Trophoblast cell (in vitro differentiated cells and primary cell): ENCODE measurements at regions not wholly inside any gene's neighbourhood (a gene's known extent, or its start where the extent isn't known, plus 50 kb on each side); places are given as distances from the start of the nearest gene placed in this dataset.
A peak's percentile ranks its signal among the peaks of the same experiment; 100 is the strongest.

Source experiments
- DNase-seq, 2 donors: peaks; one replicate each; pipeline ENCODE4 v3.0.0-alpha.2; 2016
- H2AFZ ChIP-seq: 2 replicates; pipeline ENCODE4 v1.6.1; 2013; ENCODE audit warnings: low read length, moderate library complexity, mild to moderate bottlenecking; ENCODE audit not compliant: insufficient read depth, poor library complexity
- H2AK5ac ChIP-seq: 2 replicates; pipeline ENCODE4 v1.6.1; 2013; ENCODE audit warnings: mild to moderate bottlenecking, low read length
- H2BK120ac ChIP-seq: 2 replicates; pipeline ENCODE4 v1.6.1; 2013; ENCODE audit warnings: low read length, mild to moderate bottlenecking, moderate library complexity; ENCODE audit not compliant: insufficient read depth, poor library complexity
- H2BK12ac ChIP-seq: 2 replicates; pipeline ENCODE4 v1.6.1; 2013; ENCODE audit warnings: mild to moderate bottlenecking, low read length, moderate library complexity
- H2BK5ac ChIP-seq: 2 replicates; pipeline ENCODE4 v1.6.1; 2013; ENCODE audit warnings: low read length, low read depth, moderate library complexity, mild to moderate bottlenecking; ENCODE audit not compliant: poor library complexity
- H3K14ac ChIP-seq: 2 replicates; pipeline ENCODE4 v1.6.1; 2013; ENCODE audit warnings: mild to moderate bottlenecking, low read length
- H3K18ac ChIP-seq: 2 replicates; pipeline ENCODE4 v1.6.1; 2013; ENCODE audit warnings: mild to moderate bottlenecking, low read length
- H3K23ac ChIP-seq: 2 replicates; pipeline ENCODE4 v1.6.1; 2013; ENCODE audit warnings: low read length
- H3K27ac ChIP-seq: 2 replicates; pipeline ENCODE4 v1.5.1; 2013; ENCODE audit warnings: low read depth, mild to moderate bottlenecking, inconsistent platforms, low read length, moderate library complexity
- H3K27me3 ChIP-seq: 2 replicates; pipeline ENCODE4 v1.6.1; 2013; ENCODE audit warnings: inconsistent platforms, mild to moderate bottlenecking, low read length, moderate library complexity; ENCODE audit not compliant: insufficient read depth
- H3K36me3 ChIP-seq, 2 experiments: 1 replicate in 1 of 2; 2 replicates in 1 of 2; pipeline ENCODE4 v1.6.1; 2013; ENCODE audit warnings: low read length in 2 of 2, mild to moderate bottlenecking in 2 of 2, moderate library complexity in 1 of 2; ENCODE audit not compliant: insufficient read depth in 2 of 2, control insufficient read depth in 1 of 2
- H3K4ac ChIP-seq: 2 replicates; pipeline ENCODE4 v1.6.1; 2013; ENCODE audit warnings: low read depth, mild to moderate bottlenecking, low read length, moderate library complexity
- H3K4me1 ChIP-seq, 2 experiments: 1 replicate in 1 of 2; 2 replicates in 1 of 2; pipeline ENCODE4 v1.6.1; 2013; ENCODE audit warnings: low read length in 2 of 2, mild to moderate bottlenecking in 2 of 2, moderate library complexity in 1 of 2; ENCODE audit not compliant: insufficient read depth in 2 of 2, control insufficient read depth in 1 of 2
- H3K4me2 ChIP-seq: 2 replicates; pipeline ENCODE4 v1.6.1; 2013; ENCODE audit warnings: inconsistent platforms, mild to moderate bottlenecking, low read length, moderate library complexity
- H3K4me3 ChIP-seq: 2 replicates; pipeline ENCODE4 v1.5.1; 2013; ENCODE audit warnings: mild to moderate bottlenecking, low read depth, low read length, inconsistent platforms
- H3K79me1 ChIP-seq: one replicate; pipeline ENCODE4 v1.6.1; 2013; ENCODE audit warnings: low read length
- H3K79me2 ChIP-seq: 2 replicates; pipeline ENCODE4 v1.6.1; 2013; ENCODE audit warnings: low read length, mild to moderate bottlenecking; ENCODE audit not compliant: control insufficient read depth, insufficient read depth, poor library complexity
- H3K9ac ChIP-seq: 2 replicates; pipeline ENCODE4 v1.6.1; 2013; ENCODE audit warnings: mild to moderate bottlenecking, low read length
- H3K9me3 ChIP-seq: 2 replicates; pipeline ENCODE4 v1.6.1; 2013; ENCODE audit warnings: low read depth, mild to moderate bottlenecking, control low read depth, inconsistent platforms, low read length; ENCODE audit not compliant: insufficient read depth
- H4K12ac ChIP-seq: 2 replicates; pipeline ENCODE4 v1.6.1; 2013; ENCODE audit warnings: low read depth, mild to moderate bottlenecking, low read length, moderate library complexity
- H4K8ac ChIP-seq: 2 replicates; pipeline ENCODE4 v1.6.1; 2013; ENCODE audit warnings: low read depth, mild to moderate bottlenecking, low read length, moderate library complexity
- H4K91ac ChIP-seq: one replicate; pipeline ENCODE4 v1.6.1; 2013; ENCODE audit warnings: low read depth, mild to moderate bottlenecking, low read length, moderate library complexity
- WGBS: extraction: QIAGEN DNeasy Blood & Tissue Kit; methylation state at CpG from one replicate; pipeline ENCODE4 v1.1.7; 2013; ENCODE audit warnings: missing lambda C conversion rate; ENCODE audit not compliant: insufficient read length, insufficient coverage; ENCODE audit errors: extremely low coverage; 5-methylcytosine and 5-hydroxymethylcytosine counted together

DNA sequence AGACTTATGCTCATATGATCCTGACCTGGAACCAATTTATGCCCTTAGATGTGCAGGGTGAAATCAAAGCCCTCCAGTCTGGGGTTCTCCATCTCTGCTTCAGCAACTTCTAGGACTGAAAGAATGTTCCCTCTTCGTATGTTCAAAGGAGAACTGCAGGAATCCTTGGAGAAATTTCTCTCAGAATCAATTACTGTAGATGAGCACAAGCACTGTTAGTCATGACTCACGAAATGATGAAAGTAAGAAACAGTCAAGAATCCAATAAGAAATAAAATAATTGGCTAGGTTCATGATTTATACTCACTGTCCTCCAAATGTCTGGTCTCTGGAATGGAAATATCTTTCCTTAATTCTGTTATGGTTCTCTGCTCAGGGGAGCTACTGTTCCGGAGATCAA is 348.2 kb downstream of the PDGFC start:
- no peaks in the 10 kb centered on the region for H3K4me1 ChIP-seq
- H3K4me3 ChIP-seq = no peak overlapping the region
- H3K9me3 ChIP-seq = peaks cover 3% of the 10 kb centered on the region
- H3K14ac ChIP-seq = no peak overlapping the region
- no peaks in the 10 kb centered on the region for H3K79me2 ChIP-seq
- no peaks in the 10 kb centered on the region for H3K36me3 ChIP-seq
- no peak for DNase-seq
- no peak overlapping the region for H2BK5ac ChIP-seq
- H2AK5ac ChIP-seq = no peak overlapping the region
- H3K27me3 ChIP-seq = no peaks in the 10 kb centered on the region
- H4K91ac ChIP-seq = no peak overlapping the region
- no CpG with 5 or more reads among the region's 3 CpGs for WGBS
- H3K27ac ChIP-seq = no peak overlapping the region
- H2BK12ac ChIP-seq = peak overlapping the region; percentile 64
- no peaks in the 10 kb centered on the region for H3K79me1 ChIP-seq
- no peak overlapping the region for H3K4me2 ChIP-seq
- no peak overlapping the region for H4K8ac ChIP-seq
- H3K23ac ChIP-seq = no peak overlapping the region
- H4K12ac ChIP-seq = no peak overlapping the region
- H3K9ac ChIP-seq = no peak overlapping the region
- H3K4ac ChIP-seq = no peak overlapping the region
- H2AFZ ChIP-seq = no peak overlapping the region
- H2BK120ac ChIP-seq = peak overlapping the region; percentile 60
- no peak overlapping the region for H3K18ac ChIP-seq

DNA sequence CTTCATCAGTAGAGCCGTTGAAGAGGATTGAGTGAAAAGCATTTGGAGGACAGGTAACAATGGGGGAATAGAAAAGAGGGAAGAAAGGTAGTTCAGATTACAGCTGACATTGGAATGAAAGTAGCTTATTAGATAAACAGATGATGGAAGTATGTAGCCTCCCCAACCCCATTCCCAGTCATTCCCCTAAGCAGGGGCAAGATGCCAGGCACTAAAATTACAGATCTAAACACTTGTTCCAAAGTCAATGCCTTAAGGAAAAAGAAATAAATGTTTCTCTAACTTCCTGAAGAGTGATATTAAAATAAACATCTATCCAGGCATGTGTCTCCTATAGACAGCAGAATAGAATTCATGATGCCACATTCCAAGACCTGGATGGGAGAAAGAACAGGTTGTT is 350.8 kb downstream of the PDGFC start:
- Histone ChIP-seq H3K36me3 (no peaks in the 10 kb centered on the region), H4K91ac (no peak overlapping the region), H3K27ac (no peak overlapping the region), H3K9me3 (no peaks in the 10 kb centered on the region), H4K8ac (no peak overlapping the region), H3K4ac (no peak overlapping the region), H3K4me3 (no peak overlapping the region), H4K12ac (no peak overlapping the region), H3K23ac (no peak overlapping the region), H3K27me3 (no peaks in the 10 kb centered on the region), H2AFZ (no peak overlapping the region), H2BK5ac (no peak overlapping the region), H2BK12ac (no peak overlapping the region), H3K14ac (no peak overlapping the region), H3K4me2 (no peak overlapping the region), H2AK5ac (no peak overlapping the region), H3K79me2 (no peaks in the 10 kb centered on the region), H3K79me1 (peaks cover 4% of the 10 kb centered on the region), H3K9ac (no peak overlapping the region), H3K4me1 (no peaks in the 10 kb centered on the region), H3K18ac (no peak overlapping the region), H2BK120ac (no peak overlapping the region)
- no peak for DNase-seq
- no CpG with 5 or more reads among the region's 1 CpG for WGBS

DNA sequence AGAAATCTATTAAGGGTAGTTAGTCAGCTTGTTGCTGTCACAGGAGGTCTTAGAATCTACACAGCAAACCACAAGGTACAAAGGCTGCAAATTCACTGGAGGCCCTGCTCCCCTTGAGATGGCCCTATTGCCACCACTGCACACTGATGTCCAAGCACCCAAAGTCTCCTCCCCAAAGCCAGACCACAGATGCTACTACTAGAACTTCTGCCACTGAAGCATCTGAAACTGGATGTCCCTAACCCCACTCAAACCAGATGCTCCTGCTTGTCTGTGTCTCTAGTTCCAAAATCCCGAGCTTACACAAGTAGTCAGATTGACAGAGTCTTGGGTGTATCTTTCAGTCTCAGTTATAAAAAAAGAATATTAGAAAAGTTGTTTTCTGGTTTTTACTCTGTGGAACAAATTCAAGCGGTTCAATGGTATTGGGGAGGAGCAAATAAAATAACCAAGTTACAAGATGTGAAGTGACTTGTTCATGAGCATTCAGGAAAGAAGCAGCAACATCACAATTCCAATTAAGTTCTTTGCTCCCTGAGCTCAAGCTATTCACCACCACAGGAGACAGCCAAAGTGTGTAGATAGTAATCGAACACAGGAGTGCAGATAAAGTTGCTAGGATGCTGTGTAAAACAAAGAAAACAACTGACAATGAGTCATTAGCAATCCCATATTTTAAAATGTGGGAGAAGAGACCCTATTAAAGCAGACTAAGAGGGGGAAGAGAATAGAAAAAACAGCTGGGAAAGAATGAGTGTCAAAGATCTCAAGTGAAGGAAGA is 352.3 kb downstream of the PDGFC start:
- Histone ChIP-seq H4K8ac (no peak overlapping the region), H2AFZ (no peak overlapping the region), H2AK5ac (no peak overlapping the region), H4K91ac (no peak overlapping the region), H2BK5ac (no peak overlapping the region), H3K79me1 (peaks cover 6% of the 10 kb centered on the region), H3K36me3 (no peaks in the 10 kb centered on the region), H3K14ac (no peak overlapping the region), H4K12ac (no peak overlapping the region), H3K27me3 (no peaks in the 10 kb centered on the region), H2BK12ac (no peak overlapping the region), H3K4me1 (no peaks in the 10 kb centered on the region), H2BK120ac (peak overlapping the region; percentile 8), H3K9ac (no peak overlapping the region), H3K27ac (no peak overlapping the region), H3K79me2 (no peaks in the 10 kb centered on the region), H3K4me3 (no peak overlapping the region), H3K9me3 (no peaks in the 10 kb centered on the region), H3K4me2 (no peak overlapping the region), H3K23ac (no peak overlapping the region), H3K18ac (no peak overlapping the region), H3K4ac (no peak overlapping the region)
- no CpG with 5 or more reads among the region's 3 CpGs for WGBS
- DNase-seq = peak in 1 of 2 donors; percentile 84

DNA sequence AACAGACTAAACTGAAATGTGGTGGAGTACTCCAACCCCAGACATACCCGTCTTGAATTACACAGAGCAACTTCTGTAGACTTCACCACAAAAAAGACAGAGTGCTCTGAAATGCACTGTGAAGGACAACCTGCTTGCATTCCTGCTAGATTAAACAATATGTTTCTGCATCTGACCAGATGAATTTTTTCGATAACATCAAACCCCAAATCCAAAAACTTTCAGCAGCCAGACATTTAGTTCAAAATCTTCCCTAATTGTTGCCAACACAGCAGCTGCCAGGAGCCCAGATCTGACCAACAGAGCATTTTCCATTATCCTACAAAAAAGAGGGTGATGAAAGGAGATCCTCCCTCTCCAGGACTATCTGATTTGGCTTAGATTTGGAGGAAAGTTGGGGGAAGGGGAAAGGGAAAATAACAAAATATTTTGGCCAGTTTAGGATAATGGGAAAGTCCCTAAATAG is 356.5 kb downstream of the PDGFC start:
- H3K9me3 ChIP-seq = no peaks in the 10 kb centered on the region
- H3K4me2 ChIP-seq = no peak overlapping the region
- H3K79me2 ChIP-seq = no peaks in the 10 kb centered on the region
- no peak for DNase-seq
- H3K27me3 ChIP-seq = no peaks in the 10 kb centered on the region
- no peak overlapping the region for H2AK5ac ChIP-seq
- no peaks in the 10 kb centered on the region for H3K4me1 ChIP-seq
- H3K23ac ChIP-seq = no peak overlapping the region
- H3K18ac ChIP-seq = no peak overlapping the region
- no peak overlapping the region for H4K12ac ChIP-seq
- no peak overlapping the region for H2BK12ac ChIP-seq
- peak overlapping the region; percentile 78 for H3K27ac ChIP-seq
- no peak overlapping the region for H4K91ac ChIP-seq
- no peaks in the 10 kb centered on the region for H3K36me3 ChIP-seq
- no peak overlapping the region for H2AFZ ChIP-seq
- H3K14ac ChIP-seq = no peak overlapping the region
- no peak overlapping the region for H4K8ac ChIP-seq
- peak overlapping the region; percentile 68 for H2BK5ac ChIP-seq
- no peak overlapping the region for H3K4me3 ChIP-seq
- no peak overlapping the region for H3K4ac ChIP-seq
- peaks cover 9% of the 10 kb centered on the region for H3K79me1 ChIP-seq
- no peak overlapping the region for H3K9ac ChIP-seq
- no CpG with 5 or more reads among the region's 2 CpGs for WGBS
- H2BK120ac ChIP-seq = no peak overlapping the region
